DOHH2 (cell line): ENCODE measurements at regions not wholly inside any gene's neighbourhood (a gene's known extent, or its start where the extent isn't known, plus 50 kb on each side); places are given as distances from the start of the nearest gene placed in this dataset.

Experiments
- EZH2phosphoT487 ChIP-seq: fragments of 200-600 bp; sonication (generic); IDR thresholded peaks from 2 replicates; pipeline ENCODE4 v1.6.1; 2017; ENCODE audit warnings: borderline replicate concordance, mild to moderate bottlenecking, antibody characterized with exemption, low read length, moderate library complexity, mixed read lengths
- TF ChIP-seq, protein P1 (sequence below): fragments of 200-600 bp; sonication (generic); IDR thresholded peaks from one replicate; pipeline ENCODE4 v1.5.1; 2014; ENCODE audit warnings: antibody characterized with exemption, mild to moderate bottlenecking, low read depth, low read length; ENCODE audit not compliant: poor library complexity, severe bottlenecking

GRCh38 chr13:108558489-108558888 is 70.9 kb upstream of the MYO16 start:
- TF ChIP-seq, protein P1, sequence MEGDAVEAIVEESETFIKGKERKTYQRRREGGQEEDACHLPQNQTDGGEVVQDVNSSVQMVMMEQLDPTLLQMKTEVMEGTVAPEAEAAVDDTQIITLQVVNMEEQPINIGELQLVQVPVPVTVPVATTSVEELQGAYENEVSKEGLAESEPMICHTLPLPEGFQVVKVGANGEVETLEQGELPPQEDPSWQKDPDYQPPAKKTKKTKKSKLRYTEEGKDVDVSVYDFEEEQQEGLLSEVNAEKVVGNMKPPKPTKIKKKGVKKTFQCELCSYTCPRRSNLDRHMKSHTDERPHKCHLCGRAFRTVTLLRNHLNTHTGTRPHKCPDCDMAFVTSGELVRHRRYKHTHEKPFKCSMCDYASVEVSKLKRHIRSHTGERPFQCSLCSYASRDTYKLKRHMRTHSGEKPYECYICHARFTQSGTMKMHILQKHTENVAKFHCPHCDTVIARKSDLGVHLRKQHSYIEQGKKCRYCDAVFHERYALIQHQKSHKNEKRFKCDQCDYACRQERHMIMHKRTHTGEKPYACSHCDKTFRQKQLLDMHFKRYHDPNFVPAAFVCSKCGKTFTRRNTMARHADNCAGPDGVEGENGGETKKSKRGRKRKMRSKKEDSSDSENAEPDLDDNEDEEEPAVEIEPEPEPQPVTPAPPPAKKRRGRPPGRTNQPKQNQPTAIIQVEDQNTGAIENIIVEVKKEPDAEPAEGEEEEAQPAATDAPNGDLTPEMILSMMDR, result no peak
- no peak for TF ChIP-seq EZH2phosphoT487
